ENCODE measurements at regions not wholly inside any gene's neighbourhood (a gene's known extent, or its start where the extent isn't known, plus 50 kb on each side); places are given as distances from the start of the nearest gene placed in this dataset.

DNA sequence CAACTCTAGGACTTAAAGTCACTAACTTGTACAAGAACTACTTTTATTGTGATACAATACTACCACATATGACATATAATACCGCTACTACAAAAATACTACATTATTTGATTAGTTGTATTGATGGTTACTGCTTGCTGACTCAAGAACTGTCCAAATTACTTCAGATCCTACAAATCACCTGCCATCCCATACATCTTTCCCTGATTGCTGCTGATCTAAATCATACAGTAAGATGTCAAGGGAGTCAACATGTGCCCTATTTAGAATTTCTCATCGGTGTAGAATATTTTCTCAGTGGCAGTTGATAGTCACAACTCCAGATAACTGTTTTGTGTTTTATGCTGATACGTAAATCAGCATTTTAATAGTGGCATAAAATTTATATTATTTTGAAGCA is 161.0 kb upstream of the DSEL start:
- no peaks in the 10 kb centered on the region for H3K27me3 ChIP-seq (replicated peaks; ENCODE audit: insufficient read depth)
- in situ Hi-C loops (cut with MboI), result no loop called here
- H3K36me3 ChIP-seq (ENCODE audit: low read depth), result no peaks in the 10 kb centered on the region
- no peak overlapping the region for H3K9ac ChIP-seq
- H2AFZ ChIP-seq, result no peak overlapping the region
- H3K4me2 ChIP-seq (ENCODE audit: unreplicated experiment), result no peak overlapping the region
- no peaks in the 10 kb centered on the region for H4K20me1 ChIP-seq (ENCODE audit: insufficient read depth)
- TF ChIP-seq EZH2 (IDR thresholded peaks at IDR 0.05; ENCODE audit: insufficient read depth, poor library complexity, severe bottlenecking), result no peak
- TF ChIP-seq EZH2phosphoT487 (IDR thresholded peaks at IDR 0.05; ENCODE audit: insufficient read depth, low read depth), result no peak
- no peaks in the 10 kb centered on the region for H3K79me2 ChIP-seq (ENCODE audit: insufficient read depth)
- no peak overlapping the region for H3K27ac ChIP-seq
- 96 to 97% methylated on average over 3 of the region's 3 CpGs for WGBS, 2 experiments (ENCODE audit: low coverage in 1 of 2, low lambda C conversion rate in 2 of 2, missing lambda C conversion rate in 2 of 2)
- H3K4me1 ChIP-seq (ENCODE audit: insufficient read depth), result peaks cover 20% of the 10 kb centered on the region
- no peaks in the 10 kb centered on the region for H3K9me2 ChIP-seq (ENCODE audit: insufficient read depth)
- DNase-seq, result no peak
- peaks cover 4% of the 10 kb centered on the region for H3F3A ChIP-seq (ENCODE audit: insufficient read depth)
- no peaks in the 10 kb centered on the region for H3K9me3 ChIP-seq (ENCODE audit: low read depth)
- H3K4me3 ChIP-seq, result no peak overlapping the region

- H3K4me2 ChIP-seq (ENCODE audit: unreplicated experiment), result peak overlapping the region; percentile 87
- H3K36me3 ChIP-seq (ENCODE audit: low read depth), result no peaks in the 10 kb centered on the region
- 5% methylated on average over 5 of the region's 5 CpGs for WGBS, 2 experiments (ENCODE audit: low coverage in 1 of 2, low lambda C conversion rate in 2 of 2, missing lambda C conversion rate in 2 of 2)
- in situ Hi-C loops (cut with MboI), result no loop called here
- H4K20me1 ChIP-seq (ENCODE audit: insufficient read depth), result no peaks in the 10 kb centered on the region
- no peaks in the 10 kb centered on the region for H3K9me3 ChIP-seq (ENCODE audit: low read depth)
- DNase-seq, result peak; percentile 62
- peak overlapping the region; percentile 78 for H2AFZ ChIP-seq
- no peak for TF ChIP-seq EZH2 (IDR thresholded peaks at IDR 0.05; ENCODE audit: insufficient read depth, poor library complexity, severe bottlenecking)
- no peak for TF ChIP-seq EZH2phosphoT487 (IDR thresholded peaks at IDR 0.05; ENCODE audit: insufficient read depth, low read depth)
- H3K4me3 ChIP-seq, result peak overlapping the region; percentile 54
- H3K27me3 ChIP-seq (replicated peaks; ENCODE audit: insufficient read depth), result no peaks in the 10 kb centered on the region
- peak overlapping the region; percentile 63 for H3K9ac ChIP-seq
- no peaks in the 10 kb centered on the region for H3K79me2 ChIP-seq (ENCODE audit: insufficient read depth)
- H3K27ac ChIP-seq, result peak overlapping the region; percentile 74
- no peaks in the 10 kb centered on the region for H3K9me2 ChIP-seq (ENCODE audit: insufficient read depth)
- peaks cover 26% of the 10 kb centered on the region for H3F3A ChIP-seq (ENCODE audit: insufficient read depth)
- peaks cover 52% of the 10 kb centered on the region for H3K4me1 ChIP-seq (ENCODE audit: insufficient read depth)
These were observed 156.2 kb upstream of the DSEL start for GRCh38 chr18:67672716-67673115.

DNA sequence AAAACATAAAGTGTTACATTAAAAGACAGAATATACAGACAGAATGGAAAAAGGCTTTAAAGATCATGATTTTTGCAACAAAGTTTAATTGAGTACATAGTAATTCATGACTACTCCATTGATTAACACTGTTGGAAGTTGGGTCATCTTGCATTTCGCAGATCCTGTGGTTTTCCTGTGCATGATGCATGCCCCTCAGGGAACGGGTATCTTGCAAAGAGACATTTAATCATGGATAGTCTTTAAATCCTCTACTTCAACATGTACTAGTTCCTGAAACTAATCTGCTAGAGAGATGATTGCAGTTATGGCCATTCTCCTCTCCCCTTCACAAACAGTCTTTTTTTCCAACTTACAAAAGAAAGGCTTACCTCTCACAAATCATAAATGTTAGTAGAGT is 155.6 kb upstream of the DSEL start:
- in situ Hi-C loops (cut with MboI), result no loop called here
- WGBS, 2 experiments (ENCODE audit: low coverage in 1 of 2, low lambda C conversion rate in 2 of 2, missing lambda C conversion rate in 2 of 2), result 0% methylated on average over 2 of the region's 2 CpGs
- Histone ChIP-seq H3K4me1 (ENCODE audit: insufficient read depth) (peaks cover 52% of the 10 kb centered on the region), H3F3A (ENCODE audit: insufficient read depth) (peaks cover 26% of the 10 kb centered on the region), H3K4me2 (ENCODE audit: unreplicated experiment) (peak overlapping the region; percentile 87), H2AFZ (peak overlapping the region; percentile 78), H3K79me2 (ENCODE audit: insufficient read depth) (no peaks in the 10 kb centered on the region), H3K9me3 (ENCODE audit: low read depth) (no peaks in the 10 kb centered on the region), H3K4me3 (peak overlapping the region; percentile 54), H4K20me1 (ENCODE audit: insufficient read depth) (no peaks in the 10 kb centered on the region), H3K9me2 (ENCODE audit: insufficient read depth) (no peaks in the 10 kb centered on the region), H3K27ac (peak overlapping the region; percentile 74), H3K27me3 (replicated peaks; ENCODE audit: insufficient read depth) (no peaks in the 10 kb centered on the region), H3K9ac (peak overlapping the region; percentile 63), H3K36me3 (ENCODE audit: low read depth) (no peaks in the 10 kb centered on the region)
- TF ChIP-seq EZH2 (IDR thresholded peaks at IDR 0.05; ENCODE audit: insufficient read depth, poor library complexity, severe bottlenecking), result no peak
- TF ChIP-seq EZH2phosphoT487 (IDR thresholded peaks at IDR 0.05; ENCODE audit: insufficient read depth, low read depth), result no peak
- peak; percentile 82 for DNase-seq

DNA sequence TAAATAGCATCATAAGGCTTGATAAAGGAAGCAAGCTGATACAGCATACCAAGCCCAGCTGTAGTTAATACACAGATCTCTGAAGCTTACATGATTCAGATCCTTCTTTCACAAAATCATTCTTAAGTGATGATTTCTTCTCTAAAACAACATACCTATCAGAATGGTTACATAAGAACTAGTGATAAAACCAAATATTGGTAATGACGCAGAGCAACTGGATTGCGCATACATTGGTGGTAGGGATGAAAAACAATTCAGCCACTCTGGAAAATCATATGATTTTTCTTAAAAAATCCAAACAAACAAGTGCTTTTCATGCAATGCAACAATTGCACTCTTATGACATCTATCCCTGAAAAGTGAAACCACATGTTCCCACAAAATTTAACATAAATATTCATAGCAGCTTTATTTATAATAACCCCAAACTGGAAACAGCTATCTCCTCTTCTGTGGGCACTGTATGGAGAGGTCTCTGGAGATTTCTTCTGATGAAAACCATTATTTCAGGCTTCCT is 153.6 kb upstream of the DSEL start:
- DNase-seq, result peak; percentile 88
- Histone ChIP-seq H3K9me2 (ENCODE audit: insufficient read depth) (no peaks in the 10 kb centered on the region), H3K4me3 (peak overlapping the region; percentile 54), H3K4me1 (ENCODE audit: insufficient read depth) (peaks cover 57% of the 10 kb centered on the region), H3K9me3 (ENCODE audit: low read depth) (no peaks in the 10 kb centered on the region), H3K9ac (peak overlapping the region; percentile 41), H4K20me1 (ENCODE audit: insufficient read depth) (no peaks in the 10 kb centered on the region), H3F3A (ENCODE audit: insufficient read depth) (peaks cover 33% of the 10 kb centered on the region), H3K27ac (peak overlapping the region; percentile 74), H2AFZ (no peak overlapping the region), H3K27me3 (replicated peaks; ENCODE audit: insufficient read depth) (no peaks in the 10 kb centered on the region), H3K4me2 (ENCODE audit: unreplicated experiment) (peak overlapping the region; percentile 87), H3K79me2 (ENCODE audit: insufficient read depth) (no peaks in the 10 kb centered on the region), H3K36me3 (ENCODE audit: low read depth) (no peaks in the 10 kb centered on the region)
- in situ Hi-C loops (cut with MboI), result no loop called here
- TF ChIP-seq EZH2 (IDR thresholded peaks at IDR 0.05; ENCODE audit: insufficient read depth, poor library complexity, severe bottlenecking) (no peak), EZH2phosphoT487 (IDR thresholded peaks at IDR 0.05; ENCODE audit: insufficient read depth, low read depth) (peak; percentile 83)
- WGBS, 2 experiments (ENCODE audit: low coverage in 1 of 2, low lambda C conversion rate in 2 of 2, missing lambda C conversion rate in 2 of 2), result 0 to 1% methylated on average over 2 of the region's 2 CpGs

Measured in GM23248 (cell line).